ENCODE measurements at regions not wholly inside any gene's neighbourhood (a gene's known extent, or its start where the extent isn't known, plus 50 kb on each side); places are given as distances from the start of the nearest gene placed in this dataset.

- Histone ChIP-seq H3K4me2 (ENCODE audit: low read length) (no peak overlapping the region), H4K20me1 (ENCODE audit: insufficient read depth) (no peaks in the 10 kb centered on the region), H3K9ac (ENCODE audit: low read length) (no peak overlapping the region), H3K9me2 (ENCODE audit: insufficient read depth) (no peaks in the 10 kb centered on the region), H3K79me2 (ENCODE audit: insufficient read depth, low read length) (no peaks in the 10 kb centered on the region), H3K36me3 (ENCODE audit: control insufficient read depth in 1 of 2, insufficient read depth in 2 of 2, low read length in 2 of 2) (no peaks in the 10 kb centered on the region), H3K27ac (ENCODE audit: low read depth, low read length) (no peak overlapping the region), H3K4me1 (ENCODE audit: control insufficient read depth in 1 of 2, insufficient read depth in 2 of 2, low read length in 2 of 2) (no peaks in the 10 kb centered on the region), H2AFZ (ENCODE audit: low read depth, low read length, poor library complexity, severe bottlenecking) (no peak overlapping the region), H3K27me3 (ENCODE audit: insufficient read depth, low read length) (no peaks in the 10 kb centered on the region), H3K4me3 (replicated peaks in 1 of 2; ENCODE audit: low read depth in 1 of 2, low read length in 2 of 2) (no peak overlapping the region), H3K9me3 (ENCODE audit: control insufficient read depth in 1 of 2, insufficient read depth in 1 of 2, low read depth in 1 of 2, low read length in 2 of 2) (no peaks in the 10 kb centered on the region)
- DNase-seq (ENCODE audit: low read depth, low spot score) (no peak), ATAC-seq (no peak)
- TF ChIP-seq ATF3 (IDR thresholded peaks at IDR 0.05) = no peak
- TF ChIP-seq SRF (IDR thresholded peaks at IDR 0.05; ENCODE audit: low read depth) = no peak
- no peak for TF ChIP-seq MAX (IDR thresholded peaks at IDR 0.05)
- no peak for TF ChIP-seq POLR2A (IDR thresholded peaks at IDR 0.05; ENCODE audit: borderline replicate concordance, extremely low read depth, insufficient read depth, insufficient read length)
- TF ChIP-seq ZFX (IDR thresholded peaks at IDR 0.05) = no peak
- TF ChIP-seq ZNF274 (IDR thresholded peaks at IDR 0.05; ENCODE audit: low read depth, low read length) = no peak
- TF ChIP-seq ELF1 (IDR thresholded peaks at IDR 0.05; ENCODE audit: borderline replicate concordance, low read depth) = no peak
- no peak for TF ChIP-seq SIN3A (IDR thresholded peaks at IDR 0.05; ENCODE audit: low read depth)
- TF ChIP-seq EZH2phosphoT487 (IDR thresholded peaks at IDR 0.05; ENCODE audit: borderline replicate concordance) = no peak
- TF ChIP-seq YY1 (IDR thresholded peaks at IDR 0.05; ENCODE audit: extremely low read depth, insufficient replicate concordance, low read depth, low read length) = no peak
- TF ChIP-seq TCF7L2 (IDR thresholded peaks at IDR 0.05; ENCODE audit: borderline replicate concordance, extremely low read depth, insufficient read depth, insufficient read length) = no peak
- no peak for TF ChIP-seq CTCF (IDR thresholded peaks at IDR 0.05 in 2 of 3, conservative IDR thresholded peaks at IDR 0.05 in 1 of 3; ENCODE audit: borderline replicate concordance in 1 of 3, insufficient read depth in 1 of 3, low read depth in 2 of 3, low read length in 2 of 3)
- TF ChIP-seq FOSL1 (IDR thresholded peaks at IDR 0.05; ENCODE audit: low read depth) = no peak
- TF ChIP-seq CEBPB (IDR thresholded peaks at IDR 0.05; ENCODE audit: low read depth) = no peak
- TF ChIP-seq ZBTB33 (IDR thresholded peaks at IDR 0.05; ENCODE audit: extremely low read depth, insufficient replicate concordance, low read length) = no peak
- TF ChIP-seq RAD21 (IDR thresholded peaks at IDR 0.05; ENCODE audit: low read depth) = no peak
- no peak for TF ChIP-seq SP1 (IDR thresholded peaks at IDR 0.05; ENCODE audit: low read depth)
- TF ChIP-seq REST (IDR thresholded peaks at IDR 0.05; ENCODE audit: low read depth) = no peak
- TF ChIP-seq CBX3 (IDR thresholded peaks at IDR 0.05; ENCODE audit: low read depth) = no peak
- no TSS peak for BruUV-seq (replicated peaks)
- POLR2A ChIA-PET = interaction anchor here (1.2 kb wide), 1 partner anchor 13 kb away, joined by 3 read pairs; no protein-coding TSS in a partner anchor
- intact Hi-C loops (cut with micrococcal nuclease) = no loop called here
- CTCF ChIA-PET = no interaction called here
- RAD21 ChIA-PET (ENCODE audit: low non-redundant PET in 1 of 2, low total read pairs in 2 of 2, uncharacterized antibody in 2 of 2, unreplicated experiment in 2 of 2) = no interaction called here
These were observed 128.5 kb downstream of the VEGFA start for GRCh38 chr6:43898358-43899131.

Data from HCT116 (cell line).